ENCODE measurements at regions not wholly inside any gene's neighbourhood (a gene's known extent, or its start where the extent isn't known, plus 50 kb on each side); places are given as distances from the start of the nearest gene placed in this dataset.

- no peak for DNase-seq
- Histone ChIP-seq H3K4me3 (ENCODE audit: low read length) (no peak overlapping the region), H3K27me3 (ENCODE audit: control insufficient read depth, insufficient read depth, low read length) (peaks cover 8% of the 10 kb centered on the region), H3K9me3 (replicated peaks; ENCODE audit: control insufficient read depth, low read depth, low read length) (no peaks in the 10 kb centered on the region), H3K36me3 (ENCODE audit: control insufficient read depth, insufficient read depth, low read length) (no peaks in the 10 kb centered on the region), H3K4me1 (ENCODE audit: control insufficient read depth, insufficient read depth, low read length) (no peaks in the 10 kb centered on the region), H3K27ac (ENCODE audit: low read length) (no peak overlapping the region)
- 86% methylated on average over 1 of the region's 4 CpGs for WGBS (ENCODE audit: insufficient coverage)
These were observed 76.1 kb upstream of the CDH5 start for GRCh38 chr16:66290431-66290830.

DNA sequence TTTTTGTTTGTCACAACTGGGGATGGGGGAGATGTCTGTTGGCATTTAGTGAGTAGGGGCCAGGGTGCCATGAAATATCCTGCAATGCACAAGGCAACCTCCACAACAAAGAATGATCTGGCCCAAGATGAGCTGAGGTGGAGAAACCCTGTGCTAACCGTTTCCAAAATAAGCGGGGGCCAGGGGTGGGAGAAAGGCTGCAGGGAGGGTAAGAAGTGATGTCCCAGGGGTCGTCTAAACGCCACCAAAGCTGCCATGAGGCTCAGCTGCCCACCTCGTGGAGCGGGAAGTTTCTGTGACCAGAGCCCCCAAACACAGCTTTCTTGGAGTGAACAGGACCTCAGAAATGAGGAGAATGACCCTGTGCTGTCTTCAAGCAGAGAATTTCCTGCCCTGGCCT is 76.5 kb upstream of the CDH5 start:
- Histone ChIP-seq H3K27me3 (ENCODE audit: control insufficient read depth, insufficient read depth, low read length) (peaks cover 8% of the 10 kb centered on the region), H3K27ac (ENCODE audit: low read length) (no peak overlapping the region), H3K36me3 (ENCODE audit: control insufficient read depth, insufficient read depth, low read length) (no peaks in the 10 kb centered on the region), H3K4me1 (ENCODE audit: control insufficient read depth, insufficient read depth, low read length) (no peaks in the 10 kb centered on the region), H3K4me3 (ENCODE audit: low read length) (no peak overlapping the region), H3K9me3 (replicated peaks; ENCODE audit: control insufficient read depth, low read depth, low read length) (no peaks in the 10 kb centered on the region)
- DNase-seq, result no peak
- 85% methylated on average over 6 of the region's 6 CpGs for WGBS (ENCODE audit: insufficient coverage)

DNA sequence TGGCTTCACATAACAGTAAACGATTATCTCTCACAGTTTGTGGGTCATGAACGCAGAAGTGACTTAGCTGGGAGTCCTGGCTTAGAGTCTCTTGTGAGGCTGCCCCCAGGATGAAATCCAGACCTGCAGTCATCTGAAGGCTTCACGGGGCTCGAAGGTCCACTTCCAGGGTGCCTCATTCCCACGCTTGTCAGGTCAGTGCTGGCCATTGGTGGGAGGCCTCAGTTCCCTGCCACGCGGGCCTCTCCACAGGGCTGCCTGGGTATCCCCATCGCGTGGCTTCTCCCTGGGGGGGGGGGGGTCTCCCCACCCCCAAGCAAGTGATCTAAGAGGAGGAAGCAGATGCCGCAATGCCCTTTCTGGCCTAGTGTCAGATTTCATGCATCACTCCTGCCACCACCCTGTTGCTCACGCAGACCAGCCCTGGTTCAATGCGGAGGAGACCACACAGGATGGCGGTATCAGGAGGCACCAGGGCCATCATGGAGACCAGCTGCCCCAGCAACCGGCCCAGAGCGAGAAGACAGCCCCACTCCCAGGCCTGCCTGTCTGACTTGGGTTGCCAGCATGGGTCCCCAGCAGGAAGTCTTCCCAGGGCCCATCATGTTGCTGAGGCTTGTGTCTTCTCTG is 77.3 kb upstream of the CDH5 start:
- no peaks in the 10 kb centered on the region for H3K4me1 ChIP-seq (ENCODE audit: control insufficient read depth, insufficient read depth, low read length)
- H3K27ac ChIP-seq (ENCODE audit: low read length), result no peak overlapping the region
- DNase-seq, result no peak
- H3K9me3 ChIP-seq (replicated peaks; ENCODE audit: control insufficient read depth, low read depth, low read length), result no peaks in the 10 kb centered on the region
- no peaks in the 10 kb centered on the region for H3K36me3 ChIP-seq (ENCODE audit: control insufficient read depth, insufficient read depth, low read length)
- H3K4me3 ChIP-seq (ENCODE audit: low read length), result no peak overlapping the region
- WGBS (ENCODE audit: insufficient coverage), result 94% methylated on average over 9 of the region's 15 CpGs
- peaks cover 8% of the 10 kb centered on the region for H3K27me3 ChIP-seq (ENCODE audit: control insufficient read depth, insufficient read depth, low read length)

- H3K4me3 ChIP-seq (ENCODE audit: low read length), result no peak overlapping the region
- H3K27me3 ChIP-seq (ENCODE audit: control insufficient read depth, insufficient read depth, low read length), result peaks cover 5% of the 10 kb centered on the region
- WGBS (ENCODE audit: insufficient coverage), result 73% methylated on average over 2 of the region's 2 CpGs
- H3K36me3 ChIP-seq (ENCODE audit: control insufficient read depth, insufficient read depth, low read length), result no peaks in the 10 kb centered on the region
- no peak overlapping the region for H3K27ac ChIP-seq (ENCODE audit: low read length)
- H3K4me1 ChIP-seq (ENCODE audit: control insufficient read depth, insufficient read depth, low read length), result no peaks in the 10 kb centered on the region
- no peak for DNase-seq
- no peaks in the 10 kb centered on the region for H3K9me3 ChIP-seq (replicated peaks; ENCODE audit: control insufficient read depth, low read depth, low read length)
These were observed 78.6 kb upstream of the CDH5 start for GRCh38 chr16:66287926-66288325.

DNA sequence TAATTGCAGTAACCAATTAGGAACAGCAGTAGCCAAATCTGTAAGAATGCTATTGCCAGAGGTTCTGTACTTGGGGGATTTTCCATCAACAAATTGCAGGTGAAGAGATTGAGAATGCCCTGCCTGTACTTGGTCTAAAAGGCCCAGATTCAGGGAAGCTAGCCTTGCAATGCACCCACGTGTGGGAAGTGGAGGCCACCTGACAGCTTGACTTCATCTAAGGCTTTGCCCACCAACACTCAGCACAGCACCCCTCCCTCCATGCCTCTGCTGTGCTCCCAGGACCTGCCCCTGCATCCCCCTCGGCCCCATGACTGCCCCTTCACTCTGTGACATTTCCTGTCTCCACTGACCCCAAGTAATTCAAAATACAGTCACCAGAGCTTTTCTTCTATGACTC is 79.1 kb upstream of the CDH5 start:
- Histone ChIP-seq H3K36me3 (ENCODE audit: control insufficient read depth, insufficient read depth, low read length) (no peaks in the 10 kb centered on the region), H3K27me3 (ENCODE audit: control insufficient read depth, insufficient read depth, low read length) (peaks cover under 1% of the 10 kb centered on the region), H3K27ac (ENCODE audit: low read length) (no peak overlapping the region), H3K4me3 (ENCODE audit: low read length) (no peak overlapping the region), H3K9me3 (replicated peaks; ENCODE audit: control insufficient read depth, low read depth, low read length) (no peaks in the 10 kb centered on the region), H3K4me1 (ENCODE audit: control insufficient read depth, insufficient read depth, low read length) (no peaks in the 10 kb centered on the region)
- WGBS (ENCODE audit: insufficient coverage), result no CpG with 5 or more reads among the region's 2 CpGs
- no peak for DNase-seq

DNA sequence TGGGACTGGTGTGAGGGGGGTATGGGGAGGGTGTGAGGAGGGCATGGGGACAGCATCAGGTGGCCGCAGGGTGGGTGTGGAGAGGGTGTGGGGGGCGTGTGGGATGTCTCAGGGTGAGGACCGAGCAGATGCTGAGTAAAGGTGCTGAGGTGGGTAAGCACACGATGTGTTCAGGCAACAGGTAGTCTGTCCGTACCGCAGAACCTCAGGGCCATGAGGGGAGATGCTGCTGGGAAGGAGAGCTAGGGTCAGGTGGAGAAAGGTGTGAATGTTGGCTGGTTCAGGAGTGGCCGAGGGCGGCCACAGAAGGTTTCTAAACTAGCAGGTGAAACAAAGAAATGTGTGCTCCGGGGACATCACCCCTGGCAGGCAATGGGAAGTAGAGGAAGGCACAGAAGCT is 80.0 kb upstream of the CDH5 start:
- no peak for DNase-seq
- no peaks in the 10 kb centered on the region for H3K9me3 ChIP-seq (replicated peaks; ENCODE audit: control insufficient read depth, low read depth, low read length)
- H3K27ac ChIP-seq (ENCODE audit: low read length), result no peak overlapping the region
- no peaks in the 10 kb centered on the region for H3K4me1 ChIP-seq (ENCODE audit: control insufficient read depth, insufficient read depth, low read length)
- 96% methylated on average over 9 of the region's 9 CpGs for WGBS (ENCODE audit: insufficient coverage)
- no peaks in the 10 kb centered on the region for H3K36me3 ChIP-seq (ENCODE audit: control insufficient read depth, insufficient read depth, low read length)
- no peaks in the 10 kb centered on the region for H3K27me3 ChIP-seq (ENCODE audit: control insufficient read depth, insufficient read depth, low read length)
- no peak overlapping the region for H3K4me3 ChIP-seq (ENCODE audit: low read length)

- Histone ChIP-seq H3K27me3 (ENCODE audit: control insufficient read depth, insufficient read depth, low read length) (no peaks in the 10 kb centered on the region), H3K4me3 (ENCODE audit: low read length) (no peak overlapping the region), H3K4me1 (ENCODE audit: control insufficient read depth, insufficient read depth, low read length) (no peaks in the 10 kb centered on the region), H3K36me3 (ENCODE audit: control insufficient read depth, insufficient read depth, low read length) (no peaks in the 10 kb centered on the region), H3K27ac (ENCODE audit: low read length) (no peak overlapping the region), H3K9me3 (replicated peaks; ENCODE audit: control insufficient read depth, low read depth, low read length) (peaks cover 12% of the 10 kb centered on the region)
- no peak for DNase-seq
- WGBS (ENCODE audit: insufficient coverage), result 100% methylated on average over 1 of the region's 1 CpG
These were observed 87.8 kb upstream of the CDH5 start for GRCh38 chr16:66278604-66279262.

- Histone ChIP-seq H3K36me3 (ENCODE audit: control insufficient read depth, insufficient read depth, low read length) (no peaks in the 10 kb centered on the region), H3K27me3 (ENCODE audit: control insufficient read depth, insufficient read depth, low read length) (no peaks in the 10 kb centered on the region), H3K4me3 (ENCODE audit: low read length) (no peak overlapping the region), H3K9me3 (replicated peaks; ENCODE audit: control insufficient read depth, low read depth, low read length) (peaks cover 12% of the 10 kb centered on the region), H3K4me1 (ENCODE audit: control insufficient read depth, insufficient read depth, low read length) (no peaks in the 10 kb centered on the region), H3K27ac (ENCODE audit: low read length) (no peak overlapping the region)
- WGBS (ENCODE audit: insufficient coverage), result 64% methylated on average over 2 of the region's 2 CpGs
- DNase-seq, result no peak
These were observed 88.4 kb upstream of the CDH5 start for GRCh38 chr16:66278111-66278531.

- no peaks in the 10 kb centered on the region for H3K4me1 ChIP-seq (ENCODE audit: control insufficient read depth, insufficient read depth, low read length)
- DNase-seq, result no peak
- no peak overlapping the region for H3K4me3 ChIP-seq (ENCODE audit: low read length)
- 96% methylated on average over 6 of the region's 6 CpGs for WGBS (ENCODE audit: insufficient coverage)
- no peak overlapping the region for H3K27ac ChIP-seq (ENCODE audit: low read length)
- peaks cover 12% of the 10 kb centered on the region for H3K9me3 ChIP-seq (replicated peaks; ENCODE audit: control insufficient read depth, low read depth, low read length)
- H3K27me3 ChIP-seq (ENCODE audit: control insufficient read depth, insufficient read depth, low read length), result no peaks in the 10 kb centered on the region
- H3K36me3 ChIP-seq (ENCODE audit: control insufficient read depth, insufficient read depth, low read length), result no peaks in the 10 kb centered on the region
These were observed 89.0 kb upstream of the CDH5 start for GRCh38 chr16:66277311-66278070.

DNA sequence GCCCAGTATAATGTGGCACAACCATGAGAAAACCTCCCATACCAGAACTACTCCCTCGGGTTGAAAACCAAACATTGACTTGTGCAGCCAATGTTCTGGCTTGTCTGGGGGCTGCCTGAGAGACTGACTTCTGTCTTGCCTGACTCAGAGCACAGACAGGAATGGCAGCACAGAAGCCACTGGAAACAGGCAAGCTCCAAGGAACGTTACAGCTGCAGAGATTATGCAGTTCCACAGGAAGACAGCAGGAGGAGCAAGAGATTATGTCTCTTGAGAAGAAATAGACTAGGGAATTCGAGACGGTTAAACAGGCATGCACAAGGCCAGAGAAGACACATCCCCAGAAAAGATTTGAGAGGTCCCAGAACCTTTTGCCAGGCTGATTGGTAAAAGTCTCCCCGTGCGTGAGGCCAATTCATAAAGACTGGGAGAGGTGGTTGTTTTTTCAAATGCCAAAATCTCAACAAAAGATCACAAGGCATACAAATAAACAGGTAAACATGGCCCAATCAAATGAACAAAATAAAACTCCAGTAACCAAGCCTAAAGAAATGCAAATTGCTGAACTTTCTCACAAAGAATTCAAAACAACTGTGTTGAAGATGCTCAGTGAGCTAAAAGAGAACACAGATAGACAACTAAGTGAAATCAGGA is 90.6 kb upstream of the CDH5 start:
- no peaks in the 10 kb centered on the region for H3K36me3 ChIP-seq (ENCODE audit: control insufficient read depth, insufficient read depth, low read length)
- H3K27me3 ChIP-seq (ENCODE audit: control insufficient read depth, insufficient read depth, low read length), result peaks cover 8% of the 10 kb centered on the region
- H3K27ac ChIP-seq (ENCODE audit: low read length), result no peak overlapping the region
- peak; percentile 18 for DNase-seq
- H3K9me3 ChIP-seq (replicated peaks; ENCODE audit: control insufficient read depth, low read depth, low read length), result peaks cover 12% of the 10 kb centered on the region
- H3K4me1 ChIP-seq (ENCODE audit: control insufficient read depth, insufficient read depth, low read length), result no peaks in the 10 kb centered on the region
- WGBS (ENCODE audit: insufficient coverage), result 26% methylated on average over 3 of the region's 6 CpGs
- H3K4me3 ChIP-seq (ENCODE audit: low read length), result no peak overlapping the region

Measured in muscle of leg (tissue), 3 donors.